SK-N-SH (cell line): ENCODE measurements at regions not wholly inside any gene's neighbourhood (a gene's known extent, or its start where the extent isn't known, plus 50 kb on each side); places are given as distances from the start of the nearest gene placed in this dataset.

Experiments used
- CTCF ChIA-PET: fragments of 300-600, 350-600 bp; formaldehyde crosslinking; extraction: SDS; loops from one replicate; lab custom pipeline; 2021; lab: Yijun Ruan, JAX
- POLR2A ChIA-PET: fragments of 350-600 bp; sonication (Branson Sonifier 250); formaldehyde crosslinking; extraction: SDS; loops from one replicate; lab custom pipeline; 2020; ENCODE audit warnings: antibody characterized with exemption, inconsistent platforms; lab: Yijun Ruan, JAX
- DNase-seq: peaks from one replicate; pipeline ENCODE4 v3.0.0; 2012
- H2AFZ ChIP-seq: fragments of 200-600 bp; sonication (generic); 2 replicates; pipeline ENCODE4 v1.8.1; 2016; ENCODE audit warnings: antibody characterized with exemption, mild to moderate bottlenecking, low read depth
- H3F3A ChIP-seq: fragments of 200-600 bp; sonication (generic); replicated peaks from 2 replicates; pipeline ENCODE3; 2016; ENCODE audit warnings: antibody characterized with exemption, mild to moderate bottlenecking; ENCODE audit not compliant: insufficient read depth
- H3K27ac ChIP-seq, 2 experiments: fragments of 200-500 bp in 1 of 2; fragments of 200-600 bp in 1 of 2; sonication (Bioruptor generic) in 1 of 2; sonication (generic), shearing (Covaris generic) in 1 of 2; 2 replicates each; pipeline versions ENCODE4 v1.5.1 to v1.6.1; 2014 to 2016; ENCODE audit warnings: low read depth in 2 of 2, inconsistent platforms in 1 of 2, low read length in 1 of 2, mild to moderate bottlenecking in 1 of 2, mixed read lengths in 1 of 2
- H3K27me3 ChIP-seq: fragments of 200-600 bp; sonication (generic), shearing (Covaris generic); 2 replicates; pipeline ENCODE4 v1.6.1; 2016; ENCODE audit warnings: mixed run types; ENCODE audit not compliant: insufficient read depth
- H3K36me3 ChIP-seq, 2 experiments: fragments of 200-500 bp in 1 of 2; fragments of 200-600 bp in 1 of 2; sonication (Bioruptor generic) in 1 of 2; sonication (generic) in 1 of 2; replicated peaks in 1 of 2; 2 replicates each; pipeline versions ENCODE3 to v1.5.1; 2014 to 2016; ENCODE audit warnings: low read length in 1 of 2, mild to moderate bottlenecking in 1 of 2; ENCODE audit not compliant: insufficient read depth in 2 of 2, control insufficient read depth in 1 of 2
- H3K4me1 ChIP-seq, 2 experiments: fragments of 200-500 bp in 1 of 2; fragments of 200-600 bp in 1 of 2; sonication (Bioruptor generic) in 1 of 2; sonication (generic), shearing (Covaris generic) in 1 of 2; 2 replicates each; pipeline versions ENCODE4 v1.5.1 to v1.6.1; 2014 to 2016; ENCODE audit warnings: low read depth in 1 of 2, low read length in 1 of 2, mixed run types in 1 of 2; ENCODE audit not compliant: insufficient read depth in 2 of 2, control insufficient read depth in 1 of 2
- H3K4me2 ChIP-seq: fragments of 200-600 bp; sonication (generic), shearing (Covaris generic); 2 replicates; pipeline ENCODE4 v1.6.1; 2017; ENCODE audit warnings: mixed run types
- H3K4me3 ChIP-seq, 2 experiments: fragments of 200-500 bp in 1 of 2; fragments of 200-600 bp in 1 of 2; sonication (Bioruptor generic) in 1 of 2; sonication (generic), shearing (Covaris generic) in 1 of 2; 2 replicates each; pipeline versions ENCODE4 v1.5.1 to v1.8.1; 2014 to 2016; ENCODE audit warnings: low read depth in 2 of 2, inconsistent platforms in 1 of 2, low read length in 1 of 2, mild to moderate bottlenecking in 1 of 2, mixed read lengths in 1 of 2, moderate library complexity in 1 of 2
- H3K79me2 ChIP-seq: fragments of 200-600 bp; sonication (generic); 2 replicates; pipeline ENCODE4 v1.8.1; 2017; ENCODE audit warnings: mild to moderate bottlenecking; ENCODE audit not compliant: insufficient read depth
- H3K9ac ChIP-seq: fragments of 200-600 bp; sonication (generic); 2 replicates; pipeline ENCODE4 v1.6.1; 2017; ENCODE audit warnings: mixed run types
- H3K9me2 ChIP-seq: fragments of 200-600 bp; sonication (generic); 2 replicates; pipeline ENCODE4 v1.6.1; 2017; ENCODE audit warnings: mixed run types
- H3K9me3 ChIP-seq: fragments of 200-600 bp; sonication (generic); 2 replicates; pipeline ENCODE4 v1.6.1; 2017; ENCODE audit warnings: mixed run types, mild to moderate bottlenecking, moderate library complexity
- H4K20me1 ChIP-seq: fragments of 200-600 bp; sonication (generic); 2 replicates; pipeline ENCODE4 v1.6.1; 2017; ENCODE audit warnings: mild to moderate bottlenecking, mixed run types; ENCODE audit not compliant: insufficient read depth
- ELF1 ChIP-seq: IDR thresholded peaks from 2 replicates; pipeline ENCODE4 v1.4.0; 2012
- EP300 ChIP-seq, 2 experiments: IDR thresholded peaks; 2 replicates each; pipeline versions ENCODE4 v1.4.0 to v1.6.1; 2012; ENCODE audit warnings: borderline replicate concordance in 1 of 2, low read depth in 1 of 2, low read length in 1 of 2
- FOXJ3 ChIP-seq: sonication (generic); formaldehyde crosslinking; IDR thresholded peaks from 2 replicates; pipeline ENCODE4 v1.5.1; 2020; ENCODE audit warnings: mild to moderate bottlenecking, missing genetic modification reagents
- RCOR1 ChIP-seq: fragments of 150-350 bp; IDR thresholded peaks from 2 replicates; pipeline ENCODE4 v1.6.1; 2017; ENCODE audit warnings: antibody characterized with exemption, low read length
- TAF1 ChIP-seq: IDR thresholded peaks from 2 replicates; pipeline ENCODE4 v1.6.1; 2012; ENCODE audit warnings: low read depth, mild to moderate bottlenecking, low read length, moderate library complexity, borderline replicate concordance
- WGBS: methylation state at CpG from one replicate; pipeline ENCODE4 v1.1.6; 2017; ENCODE audit warnings: low lambda C conversion rate; 5-methylcytosine and 5-hydroxymethylcytosine counted together
- TF ChIP-seq, protein P1 (sequence below): IDR thresholded peaks from 2 replicates; pipeline ENCODE4 v1.6.1; 2012; ENCODE audit warnings: mild to moderate bottlenecking, low read depth, low read length, moderate library complexity
- TF ChIP-seq, protein P2 (sequence below): IDR thresholded peaks from 2 replicates; pipeline ENCODE4; 2012
- TF ChIP-seq, protein P3 (sequence below): fragments of 200-600 bp; sonication (generic); IDR thresholded peaks from 2 replicates; pipeline ENCODE4 v1.6.1; 2017; ENCODE audit warnings: antibody characterized with exemption, mild to moderate bottlenecking, moderate library complexity

DNA sequence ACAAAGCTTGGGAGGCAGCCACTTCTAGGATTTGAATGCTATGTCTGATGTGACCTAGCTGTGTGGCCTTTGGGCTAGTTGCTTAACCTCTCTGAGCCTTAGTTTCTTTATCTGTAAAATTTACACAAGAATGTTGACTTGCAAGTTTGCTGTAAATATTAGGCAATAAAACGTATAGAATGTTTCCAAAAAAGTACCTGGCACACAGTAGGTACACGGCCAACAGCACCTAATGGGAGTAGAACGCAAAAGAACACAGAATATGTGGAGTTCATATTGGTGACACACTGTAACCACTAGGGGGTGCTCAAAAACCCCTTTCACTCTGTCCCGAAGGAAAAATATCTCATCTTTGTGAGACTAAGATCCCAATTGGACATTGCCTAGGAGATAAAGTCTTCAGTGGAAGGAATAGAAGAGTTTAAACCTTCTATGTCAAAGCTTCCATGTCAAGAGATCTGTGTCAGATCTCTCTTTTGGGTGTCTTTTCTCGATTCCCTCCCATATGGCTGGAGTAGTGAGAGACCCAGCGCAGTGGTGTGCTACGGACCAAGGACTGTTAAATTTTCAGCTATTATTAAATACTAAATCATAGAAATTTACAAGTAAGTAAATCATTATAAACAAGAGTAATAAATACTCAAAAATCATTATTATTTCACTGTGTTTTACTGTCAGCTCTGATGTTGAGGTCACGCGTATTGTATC, 145.4 kb upstream of the RAD23B start (continued):
- TF ChIP-seq, protein P1, sequence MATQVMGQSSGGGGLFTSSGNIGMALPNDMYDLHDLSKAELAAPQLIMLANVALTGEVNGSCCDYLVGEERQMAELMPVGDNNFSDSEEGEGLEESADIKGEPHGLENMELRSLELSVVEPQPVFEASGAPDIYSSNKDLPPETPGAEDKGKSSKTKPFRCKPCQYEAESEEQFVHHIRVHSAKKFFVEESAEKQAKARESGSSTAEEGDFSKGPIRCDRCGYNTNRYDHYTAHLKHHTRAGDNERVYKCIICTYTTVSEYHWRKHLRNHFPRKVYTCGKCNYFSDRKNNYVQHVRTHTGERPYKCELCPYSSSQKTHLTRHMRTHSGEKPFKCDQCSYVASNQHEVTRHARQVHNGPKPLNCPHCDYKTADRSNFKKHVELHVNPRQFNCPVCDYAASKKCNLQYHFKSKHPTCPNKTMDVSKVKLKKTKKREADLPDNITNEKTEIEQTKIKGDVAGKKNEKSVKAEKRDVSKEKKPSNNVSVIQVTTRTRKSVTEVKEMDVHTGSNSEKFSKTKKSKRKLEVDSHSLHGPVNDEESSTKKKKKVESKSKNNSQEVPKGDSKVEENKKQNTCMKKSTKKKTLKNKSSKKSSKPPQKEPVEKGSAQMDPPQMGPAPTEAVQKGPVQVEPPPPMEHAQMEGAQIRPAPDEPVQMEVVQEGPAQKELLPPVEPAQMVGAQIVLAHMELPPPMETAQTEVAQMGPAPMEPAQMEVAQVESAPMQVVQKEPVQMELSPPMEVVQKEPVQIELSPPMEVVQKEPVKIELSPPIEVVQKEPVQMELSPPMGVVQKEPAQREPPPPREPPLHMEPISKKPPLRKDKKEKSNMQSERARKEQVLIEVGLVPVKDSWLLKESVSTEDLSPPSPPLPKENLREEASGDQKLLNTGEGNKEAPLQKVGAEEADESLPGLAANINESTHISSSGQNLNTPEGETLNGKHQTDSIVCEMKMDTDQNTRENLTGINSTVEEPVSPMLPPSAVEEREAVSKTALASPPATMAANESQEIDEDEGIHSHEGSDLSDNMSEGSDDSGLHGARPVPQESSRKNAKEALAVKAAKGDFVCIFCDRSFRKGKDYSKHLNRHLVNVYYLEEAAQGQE: no peak

DNA sequence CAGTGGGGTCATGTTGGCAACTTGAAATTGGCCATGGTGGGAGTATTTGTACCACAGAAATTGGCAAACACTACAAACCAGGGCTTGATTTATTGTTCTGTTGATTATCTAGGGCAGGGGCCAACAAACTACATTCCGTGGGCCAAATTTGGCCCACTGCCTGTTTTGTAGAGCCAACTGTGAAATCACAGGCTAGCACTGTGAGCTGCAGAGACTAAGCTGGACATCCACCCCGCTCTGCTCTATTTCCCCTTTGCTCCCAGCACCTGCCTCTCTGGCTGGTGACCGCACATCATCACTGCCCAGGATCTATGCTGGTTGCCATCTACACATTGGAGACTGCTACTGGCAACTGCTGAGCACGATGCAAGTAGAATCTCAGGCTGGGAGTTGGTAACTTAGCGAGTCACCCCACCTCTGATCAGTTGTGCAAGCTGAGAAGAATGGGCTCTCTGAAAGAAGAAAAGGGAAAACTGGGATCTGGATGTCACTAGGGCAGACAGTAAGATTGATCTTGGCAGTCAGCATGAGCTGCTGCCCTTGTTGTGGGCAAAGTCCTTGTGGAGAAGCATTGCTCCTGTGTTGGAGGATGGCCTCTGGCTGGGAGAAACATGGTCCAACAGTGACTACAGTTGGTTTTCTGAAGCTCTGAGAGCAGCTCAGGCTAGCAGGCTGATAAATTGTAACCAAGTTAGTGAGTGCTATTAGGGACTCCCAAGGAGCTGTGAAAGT, 144.7 kb upstream of the RAD23B start:
- H3K4me2 ChIP-seq: no peak overlapping the region
- WGBS: 45% methylated on average over 4 of the region's 5 CpGs
- H3K9me3 ChIP-seq: no peaks in the 10 kb centered on the region
- H3K36me3 ChIP-seq: no peaks in the 10 kb centered on the region
- H4K20me1 ChIP-seq: no peaks in the 10 kb centered on the region
- H3K4me1 ChIP-seq: peaks cover 0 to 5% of the 10 kb centered on the region in 2 experiments; a peak in 1 of 4 replicates
- H3K9ac ChIP-seq: no peak overlapping the region
- TF ChIP-seq ELF1: no peak
- TF ChIP-seq TAF1: no peak
- no peak for TF ChIP-seq EP300 (IDR thresholded peaks at IDR 0.05; ENCODE audit: borderline replicate concordance in 1 of 2, low read depth in 1 of 2, low read length in 1 of 2)
- POLR2A ChIA-PET: no interaction called here
- CTCF ChIA-PET: interaction anchor here (0.6 to 4.7 kb wide), 15 partner anchors 11 to 1252 kb away, joined by 3 to 28 read pairs (median 3); no protein-coding TSS in a partner anchor
- H3F3A ChIP-seq: no peaks in the 10 kb centered on the region
- H3K27me3 ChIP-seq: no peaks in the 10 kb centered on the region; the same call in 1 of the 2 replicates
- H3K27ac ChIP-seq: no peak overlapping the region
- DNase-seq: no peak
- no peak overlapping the region for H2AFZ ChIP-seq
- no peaks in the 10 kb centered on the region for H3K79me2 ChIP-seq
- no peaks in the 10 kb centered on the region for H3K9me2 ChIP-seq
- no peak overlapping the region for H3K4me3 ChIP-seq

DNA sequence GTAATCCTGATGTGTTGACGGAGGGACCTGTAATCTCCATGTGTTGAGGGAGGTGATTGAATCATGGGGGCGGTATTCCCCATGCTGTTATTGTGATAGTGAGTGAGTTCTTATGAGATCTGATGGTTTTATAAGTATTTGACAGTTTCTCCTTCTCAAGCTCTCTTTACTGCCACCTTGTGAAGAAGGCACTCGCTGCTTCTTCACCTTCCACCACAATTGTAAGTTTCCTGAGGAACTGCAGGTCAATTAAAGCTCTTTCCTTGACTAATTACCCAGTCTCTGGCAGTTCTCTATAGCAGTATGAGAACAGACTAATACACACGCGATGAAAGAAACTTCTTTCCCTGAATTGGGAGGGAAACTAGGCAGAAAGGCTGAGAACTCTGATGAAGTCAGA, 141.1 kb upstream of the RAD23B start:
- H3K4me3 ChIP-seq: no peak overlapping the region
- H3K9me2 ChIP-seq: no peaks in the 10 kb centered on the region
- 49% methylated on average over 5 of the region's 5 CpGs for WGBS
- no peak overlapping the region for H3K27ac ChIP-seq
- ChIA-PET POLR2A (no interaction called here), CTCF (interaction anchor here (1.0 to 1.5 kb wide), 3 partner anchors 15 to 1167 kb away, joined by 3 to 10 read pairs (median 3); no protein-coding TSS in a partner anchor)
- TF ChIP-seq RCOR1 (no peak), FOXJ3 (no peak)
- TF ChIP-seq, protein P2, sequence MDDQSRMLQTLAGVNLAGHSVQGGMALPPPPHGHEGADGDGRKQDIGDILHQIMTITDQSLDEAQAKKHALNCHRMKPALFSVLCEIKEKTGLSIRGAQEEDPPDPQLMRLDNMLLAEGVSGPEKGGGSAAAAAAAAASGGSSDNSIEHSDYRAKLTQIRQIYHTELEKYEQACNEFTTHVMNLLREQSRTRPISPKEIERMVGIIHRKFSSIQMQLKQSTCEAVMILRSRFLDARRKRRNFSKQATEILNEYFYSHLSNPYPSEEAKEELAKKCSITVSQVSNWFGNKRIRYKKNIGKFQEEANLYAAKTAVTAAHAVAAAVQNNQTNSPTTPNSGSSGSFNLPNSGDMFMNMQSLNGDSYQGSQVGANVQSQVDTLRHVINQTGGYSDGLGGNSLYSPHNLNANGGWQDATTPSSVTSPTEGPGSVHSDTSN: no peak
- TF ChIP-seq, protein P3, sequence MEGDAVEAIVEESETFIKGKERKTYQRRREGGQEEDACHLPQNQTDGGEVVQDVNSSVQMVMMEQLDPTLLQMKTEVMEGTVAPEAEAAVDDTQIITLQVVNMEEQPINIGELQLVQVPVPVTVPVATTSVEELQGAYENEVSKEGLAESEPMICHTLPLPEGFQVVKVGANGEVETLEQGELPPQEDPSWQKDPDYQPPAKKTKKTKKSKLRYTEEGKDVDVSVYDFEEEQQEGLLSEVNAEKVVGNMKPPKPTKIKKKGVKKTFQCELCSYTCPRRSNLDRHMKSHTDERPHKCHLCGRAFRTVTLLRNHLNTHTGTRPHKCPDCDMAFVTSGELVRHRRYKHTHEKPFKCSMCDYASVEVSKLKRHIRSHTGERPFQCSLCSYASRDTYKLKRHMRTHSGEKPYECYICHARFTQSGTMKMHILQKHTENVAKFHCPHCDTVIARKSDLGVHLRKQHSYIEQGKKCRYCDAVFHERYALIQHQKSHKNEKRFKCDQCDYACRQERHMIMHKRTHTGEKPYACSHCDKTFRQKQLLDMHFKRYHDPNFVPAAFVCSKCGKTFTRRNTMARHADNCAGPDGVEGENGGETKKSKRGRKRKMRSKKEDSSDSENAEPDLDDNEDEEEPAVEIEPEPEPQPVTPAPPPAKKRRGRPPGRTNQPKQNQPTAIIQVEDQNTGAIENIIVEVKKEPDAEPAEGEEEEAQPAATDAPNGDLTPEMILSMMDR: peak; percentile 40
- H3K79me2 ChIP-seq: no peaks in the 10 kb centered on the region
- peaks cover 0 to 19% of the 10 kb centered on the region in 2 experiments; a peak in 1 of 4 replicates for H3K4me1 ChIP-seq
- no peak overlapping the region for H3K4me2 ChIP-seq
- H3F3A ChIP-seq: no peaks in the 10 kb centered on the region
- no peak for DNase-seq
- no peak overlapping the region for H3K9ac ChIP-seq
- H2AFZ ChIP-seq: no peak overlapping the region
- H4K20me1 ChIP-seq: no peaks in the 10 kb centered on the region
- no peaks in the 10 kb centered on the region for H3K9me3 ChIP-seq
- no peaks in the 10 kb centered on the region for H3K36me3 ChIP-seq
- no peaks in the 10 kb centered on the region; the same call in 1 of the 2 replicates for H3K27me3 ChIP-seq
